GM18858 (cell line): ENCODE measurements at regions not wholly inside any gene's neighbourhood (a gene's known extent, or its start where the extent isn't known, plus 50 kb on each side); places are given as distances from the start of the nearest gene placed in this dataset.
"Not testable (repeated sequence)": the region's sequence is repeated elsewhere in the genome, so short reads cannot be mapped to it uniquely, and the experiment has no call there.

Experiments used
- ATAC-seq: cut with Tn5 transposase; IDR thresholded peaks from one replicate; pipeline ENCODE4 v1.9.1; 2021; ENCODE audit not compliant: unreplicated experiment

DNA sequence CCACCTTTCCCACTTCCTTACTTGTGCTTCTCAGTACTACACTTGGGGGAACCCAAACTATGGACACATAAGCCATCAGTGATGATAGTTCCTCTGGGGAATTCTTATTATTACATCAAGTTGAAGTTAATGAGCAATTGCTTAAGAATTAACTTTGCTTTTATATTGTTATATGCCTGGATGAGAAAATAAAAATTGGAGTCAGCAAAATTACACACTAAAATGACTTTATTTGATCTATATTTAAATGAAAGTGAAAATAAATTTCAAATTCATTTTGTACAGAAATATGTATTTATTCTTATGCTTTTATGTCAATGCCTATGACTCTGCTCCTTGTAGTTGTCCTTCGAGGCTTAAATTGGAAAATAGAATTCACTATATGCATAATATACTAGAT lies 149.4 kb upstream of the KCND2 start:
- no peak for ATAC-seq

DNA sequence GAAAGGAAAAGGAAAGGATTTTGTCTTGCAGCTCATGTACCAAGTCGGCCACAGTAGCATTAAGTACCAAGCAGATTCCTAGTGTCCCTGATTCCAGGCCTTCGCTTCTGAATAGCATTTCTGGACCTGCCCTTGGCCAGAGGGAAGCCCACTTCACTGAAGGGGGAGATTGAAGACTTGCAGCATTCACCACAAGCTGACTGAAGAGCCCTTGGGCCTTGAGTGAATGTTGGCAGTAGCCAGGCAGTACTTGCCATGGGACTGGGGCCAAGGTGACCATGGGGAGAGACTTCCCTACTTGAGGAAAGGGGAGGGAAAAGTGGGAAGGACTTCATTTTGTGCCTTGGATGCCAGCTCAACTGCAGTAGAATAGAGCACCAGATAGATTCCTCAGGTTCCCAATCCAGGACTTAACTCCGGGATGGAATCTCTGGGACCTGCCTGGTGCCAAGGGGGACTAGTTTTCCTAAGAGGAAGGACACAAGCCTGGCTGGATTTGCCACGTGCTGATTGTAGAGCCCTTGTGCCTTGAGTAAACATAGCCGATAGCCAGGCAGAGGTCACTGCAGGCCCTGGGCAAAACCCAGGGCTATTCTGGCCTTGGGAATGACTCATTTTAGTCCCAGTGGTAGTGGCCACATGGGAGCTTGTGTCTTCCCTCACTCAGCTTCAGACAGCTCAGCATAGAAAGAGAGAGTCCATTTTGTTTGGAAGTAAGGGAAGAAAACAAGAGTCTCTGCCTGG lies 141.7 kb upstream of the KCND2 start:
- no peak for ATAC-seq

DNA sequence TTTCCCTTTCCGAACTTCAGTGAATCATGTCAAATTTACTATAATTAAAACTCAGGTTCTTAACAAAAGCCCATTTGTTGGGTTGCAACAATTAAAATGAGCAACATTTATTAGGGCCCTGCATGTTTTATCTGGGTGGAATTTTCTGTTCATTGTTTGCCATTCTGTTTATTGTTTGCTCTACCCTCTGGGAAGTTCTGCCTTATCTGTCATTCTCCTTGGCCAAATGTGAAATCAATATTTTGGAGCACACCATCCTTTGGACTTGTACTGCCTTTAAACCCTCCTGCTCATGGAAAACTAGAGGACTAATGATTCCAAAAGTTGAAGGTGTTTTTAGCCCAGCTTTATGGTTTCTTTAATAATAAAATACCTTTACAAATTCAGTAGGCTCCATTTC lies 134.5 kb upstream of the KCND2 start:
- ATAC-seq, result no peak

DNA sequence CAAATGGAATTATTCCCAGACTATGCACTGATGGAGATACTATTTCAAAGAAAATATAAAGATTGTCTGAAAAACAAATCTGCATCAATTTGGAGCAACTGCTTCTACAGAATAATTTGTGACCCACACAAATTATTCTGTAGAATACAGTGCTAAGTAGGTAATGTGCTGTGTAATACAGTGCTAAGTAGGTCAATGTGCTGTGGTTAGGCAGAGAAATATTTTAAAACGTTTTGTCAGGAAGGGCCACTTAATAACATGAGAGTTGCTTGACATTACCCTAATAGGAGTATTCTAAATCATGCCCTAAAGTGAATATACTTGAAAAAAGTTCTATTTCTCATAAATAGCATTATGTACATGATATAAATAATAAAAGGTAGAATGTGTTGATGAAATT lies 116.5 kb upstream of the KCND2 start:
- ATAC-seq, result no peak

DNA sequence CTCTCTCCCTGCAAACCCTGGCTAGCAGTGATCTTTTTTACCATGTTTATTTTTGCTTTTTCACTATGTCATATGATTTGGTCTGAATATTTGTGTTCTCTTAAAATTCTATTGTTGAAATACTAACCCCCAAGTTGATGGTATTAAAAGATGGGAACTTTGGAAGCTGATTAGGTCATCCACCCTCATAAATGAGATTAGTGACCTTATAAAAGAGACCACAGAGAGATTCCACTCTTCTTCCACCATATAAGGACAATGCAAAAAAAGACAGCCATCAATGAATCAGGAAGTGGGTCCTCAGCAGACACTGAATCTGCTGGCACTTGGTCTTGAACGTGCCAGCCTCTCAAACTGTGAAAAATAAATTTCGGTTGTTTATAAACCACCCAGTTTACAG lies 112.8 kb upstream of the KCND2 start:
- ATAC-seq, result no peak

DNA sequence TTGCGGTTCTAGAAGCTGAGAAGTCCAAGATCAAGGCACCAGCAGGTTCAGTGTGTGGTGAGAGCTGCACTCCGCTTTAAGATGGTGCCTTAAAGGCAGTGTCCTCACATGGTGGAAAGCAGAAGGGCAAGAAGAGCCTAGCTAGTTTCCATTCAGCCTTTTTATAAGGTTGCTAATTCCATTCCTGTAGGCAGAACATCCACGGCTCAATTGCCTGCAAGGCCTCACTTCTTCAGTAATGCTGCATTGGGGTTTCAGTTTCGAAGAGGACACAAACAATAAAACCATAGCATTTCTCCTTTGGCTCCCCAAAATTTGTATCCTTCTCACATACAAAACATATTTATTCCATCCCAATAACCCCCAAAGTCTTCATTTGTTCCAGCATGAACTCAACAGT lies 109.5 kb upstream of the KCND2 start:
- ATAC-seq, result no peak

DNA sequence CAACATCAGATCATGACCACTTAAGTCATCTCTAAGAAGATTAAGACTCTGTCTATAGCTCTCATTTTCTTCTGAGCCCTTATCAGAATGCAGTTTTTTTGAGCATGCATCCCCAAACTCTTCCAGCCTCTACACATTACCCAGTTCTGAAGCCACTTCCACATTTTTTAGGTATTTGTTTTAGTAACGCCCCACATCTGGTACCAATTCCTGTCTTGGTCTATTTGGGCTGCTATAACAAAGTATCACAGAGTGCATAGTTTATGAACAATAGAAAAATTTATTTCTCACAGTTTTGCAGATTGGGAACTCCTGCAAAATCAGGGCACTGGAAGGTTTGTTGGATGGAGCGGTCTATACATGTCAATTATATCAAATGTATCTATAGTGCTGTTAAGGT lies 107.7 kb upstream of the KCND2 start:
- ATAC-seq, result no peak

DNA sequence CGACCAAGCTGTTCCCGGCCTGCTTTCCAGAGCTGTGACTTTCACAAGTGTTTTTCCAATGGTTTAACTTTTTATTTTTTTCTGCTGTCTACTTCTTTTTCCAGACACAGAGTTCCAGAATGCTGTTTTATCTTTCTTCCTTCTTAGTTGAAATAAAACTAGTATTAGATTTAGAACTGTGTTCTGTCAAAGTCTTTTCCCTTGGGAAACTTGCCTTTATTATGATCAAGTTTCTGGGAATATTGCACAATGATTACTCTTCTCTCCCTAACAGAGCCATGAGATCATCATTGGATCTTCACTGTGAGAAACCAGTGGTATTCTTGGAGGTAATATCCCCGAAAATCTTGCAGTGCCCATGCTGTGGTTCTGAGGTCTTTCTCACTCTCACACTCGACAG lies 104.9 kb upstream of the KCND2 start:
- no peak for ATAC-seq

DNA sequence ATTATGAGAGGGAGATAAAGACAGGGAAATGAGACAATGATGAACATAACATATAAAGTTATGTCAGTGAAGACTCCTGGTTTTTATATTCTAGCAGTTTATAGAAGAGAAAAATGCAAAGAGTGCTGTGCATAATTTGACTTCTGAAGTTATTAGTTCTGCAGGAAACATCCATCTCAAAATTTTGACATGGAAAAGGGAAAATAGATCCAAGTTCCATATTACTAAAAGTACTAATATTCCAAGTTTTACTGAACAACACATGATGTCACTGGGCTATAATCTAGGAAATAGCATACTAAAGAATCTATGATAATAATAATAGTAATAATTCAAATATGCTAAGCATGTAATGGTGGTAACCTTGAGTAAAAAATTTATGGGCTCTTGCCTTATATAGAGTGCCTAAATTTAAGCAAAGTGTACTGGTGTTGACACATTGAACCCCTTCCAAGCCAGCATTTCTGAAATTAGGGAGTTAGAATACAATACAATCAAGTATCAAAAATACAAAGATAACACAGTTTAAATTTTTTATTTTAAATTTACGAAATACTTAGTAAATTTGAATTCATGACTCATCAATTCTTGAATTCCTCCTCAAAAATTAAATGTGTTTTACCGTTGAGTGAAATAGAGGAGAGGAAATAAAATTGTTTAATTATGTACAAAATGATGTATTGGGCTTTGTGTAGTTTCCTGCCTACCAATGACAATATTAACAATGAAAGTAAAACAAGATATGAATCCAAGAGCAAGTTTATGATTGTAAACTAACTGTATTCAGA lies 102.8 kb upstream of the KCND2 start:
- ATAC-seq, result no peak

DNA sequence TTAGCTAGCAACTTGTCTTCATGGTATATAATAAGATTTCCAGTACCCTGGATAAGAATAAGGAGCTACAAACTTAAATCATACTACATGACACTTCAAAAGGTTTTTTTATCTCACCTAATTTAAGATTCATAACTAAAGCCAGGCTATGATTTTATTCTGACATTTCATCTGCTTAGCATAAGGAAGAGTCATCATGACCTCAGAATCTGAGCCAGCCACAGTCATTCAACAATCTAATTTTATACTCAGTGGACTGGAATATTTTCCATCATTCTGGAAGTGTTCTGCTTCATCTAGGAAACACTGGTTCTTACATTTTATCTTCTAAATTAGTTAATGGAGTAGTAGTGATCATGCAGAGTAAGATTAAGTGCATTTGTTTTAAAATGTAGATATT lies 102.1 kb upstream of the KCND2 start:
- no peak for ATAC-seq

DNA sequence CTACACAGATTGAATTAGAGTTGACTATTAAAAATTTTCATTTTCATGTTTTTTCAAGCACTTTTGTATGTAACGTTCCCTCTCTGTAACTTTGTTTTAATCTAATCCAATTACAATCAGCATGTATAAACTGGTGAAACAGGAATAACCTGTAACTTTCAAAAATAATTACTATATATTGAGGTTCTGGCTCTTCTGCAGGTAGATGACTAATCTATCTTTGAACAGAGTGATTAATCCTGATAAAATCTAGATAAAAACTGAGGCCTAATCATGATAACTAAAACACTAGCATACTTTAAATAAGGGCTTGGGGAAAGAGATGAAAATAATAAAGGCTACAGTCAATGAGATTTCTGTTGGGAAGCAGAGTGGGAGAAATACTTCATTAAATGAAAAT lies 101.6 kb upstream of the KCND2 start:
- ATAC-seq, result no peak

DNA sequence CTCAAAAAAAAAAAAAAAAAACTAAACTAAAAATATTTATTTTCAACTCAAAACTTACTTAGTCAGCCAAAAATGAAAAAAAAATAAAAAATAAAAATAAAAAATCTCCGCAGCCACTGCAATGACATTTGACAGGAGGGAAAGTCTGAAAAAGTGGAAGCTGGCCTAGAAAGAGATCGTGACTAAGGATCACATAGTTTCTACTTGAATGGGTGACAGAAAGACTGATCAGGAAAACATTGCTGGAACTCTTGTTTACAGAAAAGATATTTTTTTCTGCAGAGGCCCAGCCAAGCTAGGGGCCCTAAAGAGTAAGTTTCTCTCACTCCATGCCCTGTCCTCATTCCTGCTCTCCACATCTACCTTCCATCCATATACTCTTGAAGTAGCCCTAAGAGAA lies 92.8 kb upstream of the KCND2 start:
- no peak for ATAC-seq

DNA sequence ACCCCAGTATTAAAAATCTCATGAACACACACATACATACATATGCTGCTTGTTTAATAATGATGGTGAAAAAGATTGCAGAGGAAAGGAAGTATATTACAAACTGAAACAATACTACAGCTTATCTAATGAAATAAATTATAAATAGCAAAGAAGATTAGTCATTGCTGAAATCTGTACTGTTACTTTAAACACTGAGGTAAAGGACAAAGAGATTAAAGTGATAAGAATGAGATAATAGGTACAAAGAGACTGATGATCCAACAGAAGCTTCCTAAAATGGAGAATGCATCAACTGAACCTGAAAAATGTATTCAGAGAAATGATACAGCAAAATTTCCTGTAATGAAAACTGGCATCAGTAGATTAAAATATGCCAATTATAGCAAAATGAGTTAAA lies 91.5 kb upstream of the KCND2 start:
- ATAC-seq, result no peak

DNA sequence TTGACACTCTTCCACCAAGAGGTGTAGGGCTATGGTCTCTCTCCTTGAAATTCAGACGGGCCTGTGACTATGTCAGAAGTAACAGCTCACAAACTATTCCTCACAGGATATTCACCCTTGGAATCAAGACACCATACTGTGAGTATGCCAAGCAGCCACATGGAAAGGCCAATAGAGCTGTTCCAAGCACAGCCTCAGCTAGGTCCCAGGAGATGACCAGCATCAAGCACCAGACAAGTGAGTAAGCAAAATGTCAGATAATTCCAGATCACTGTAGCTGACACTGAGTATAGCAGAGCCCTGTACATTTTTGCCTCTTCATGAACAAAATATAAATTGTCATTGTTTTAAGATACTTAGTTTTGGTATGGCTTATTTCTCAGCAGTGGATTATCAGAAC lies 88.1 kb upstream of the KCND2 start:
- no peak for ATAC-seq

DNA sequence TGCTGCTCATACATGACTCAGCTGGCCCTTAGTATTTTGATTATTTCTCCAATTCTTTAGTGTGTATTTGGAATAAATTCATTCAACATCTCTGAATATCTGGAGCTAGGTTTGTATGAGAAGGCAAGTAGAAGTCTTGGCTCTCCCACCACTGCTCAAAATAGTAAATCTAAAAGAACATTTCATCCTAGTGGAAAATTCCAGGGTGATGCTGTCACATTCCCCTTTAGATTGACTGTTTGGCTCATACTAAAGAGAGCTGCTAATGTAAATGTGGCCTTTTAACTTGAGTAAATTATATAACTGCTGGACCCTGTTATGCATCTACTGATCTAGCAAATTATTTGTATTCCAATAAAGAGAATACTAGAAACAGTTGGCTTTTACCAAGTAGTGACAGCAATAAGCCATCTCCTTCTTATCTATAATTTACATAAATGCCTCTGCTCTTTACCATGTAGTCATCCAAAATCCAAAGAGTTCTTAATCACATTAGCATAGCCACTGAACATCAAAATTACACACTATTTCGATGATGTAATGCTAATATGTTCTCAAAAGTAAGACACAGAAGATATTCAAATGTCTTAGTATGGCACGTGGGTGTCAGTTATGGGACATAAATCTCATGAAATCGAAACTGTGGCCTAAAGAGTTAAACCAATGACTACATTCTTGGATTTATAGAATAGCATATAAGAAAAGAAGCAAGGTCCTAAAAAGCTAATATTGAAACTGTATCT lies 86.9 kb upstream of the KCND2 start:
- ATAC-seq, result no peak

DNA sequence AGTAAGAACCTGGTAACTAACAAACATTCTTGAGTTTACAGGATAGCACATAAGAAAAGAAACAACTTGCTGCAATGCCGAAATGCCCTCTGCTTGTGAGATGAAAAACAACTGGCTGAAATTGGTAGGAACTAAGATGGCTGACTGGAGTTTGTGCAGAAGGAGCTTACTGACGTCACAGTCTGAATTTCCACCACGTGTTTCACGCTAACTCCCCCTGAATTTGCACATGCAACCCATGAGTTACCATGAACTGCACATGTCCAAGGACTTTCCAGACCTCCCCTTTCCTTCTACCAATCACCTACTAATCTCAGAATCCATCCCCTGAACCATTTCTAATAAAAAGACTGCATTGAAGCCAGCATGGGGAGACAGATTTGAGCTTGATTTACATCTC lies 86.3 kb upstream of the KCND2 start:
- no peak for ATAC-seq

DNA sequence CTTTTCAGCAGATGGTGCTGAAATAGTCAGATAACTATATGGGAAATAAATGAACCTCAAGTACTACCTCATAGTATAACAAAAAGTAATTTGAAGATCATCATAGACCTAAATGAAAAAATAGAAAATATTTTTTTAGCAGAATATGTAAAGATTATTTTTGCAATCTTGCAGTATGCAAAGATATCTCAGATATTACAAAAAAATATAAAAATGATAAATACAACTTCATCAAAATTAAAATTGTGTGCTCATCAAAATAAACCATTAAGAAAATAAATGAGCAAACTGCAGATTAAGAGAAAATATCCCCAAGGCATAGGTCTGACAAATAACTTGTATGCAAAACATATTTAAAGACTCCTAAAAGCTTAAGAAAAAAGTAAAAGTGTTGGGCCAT lies 83.4 kb upstream of the KCND2 start:
- no peak for ATAC-seq

DNA sequence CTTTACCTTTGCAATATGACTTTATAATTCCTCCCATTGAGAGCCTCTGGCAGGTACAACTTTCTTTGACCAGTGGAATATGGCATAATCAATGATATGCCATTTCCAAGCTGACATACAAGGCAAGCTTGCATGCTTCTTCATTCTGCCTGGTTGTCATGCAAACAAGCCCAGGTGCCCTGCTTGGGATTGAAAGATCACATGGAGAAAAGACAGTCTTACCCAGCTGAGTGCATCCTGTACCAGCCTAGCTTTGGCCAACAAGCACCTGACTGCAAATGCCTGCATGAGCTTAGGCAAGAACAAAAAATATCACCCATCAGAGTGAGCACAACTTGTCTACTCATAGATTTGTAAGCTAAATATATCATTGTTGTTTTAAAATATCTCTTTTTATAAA lies 82.9 kb upstream of the KCND2 start:
- no peak for ATAC-seq

DNA sequence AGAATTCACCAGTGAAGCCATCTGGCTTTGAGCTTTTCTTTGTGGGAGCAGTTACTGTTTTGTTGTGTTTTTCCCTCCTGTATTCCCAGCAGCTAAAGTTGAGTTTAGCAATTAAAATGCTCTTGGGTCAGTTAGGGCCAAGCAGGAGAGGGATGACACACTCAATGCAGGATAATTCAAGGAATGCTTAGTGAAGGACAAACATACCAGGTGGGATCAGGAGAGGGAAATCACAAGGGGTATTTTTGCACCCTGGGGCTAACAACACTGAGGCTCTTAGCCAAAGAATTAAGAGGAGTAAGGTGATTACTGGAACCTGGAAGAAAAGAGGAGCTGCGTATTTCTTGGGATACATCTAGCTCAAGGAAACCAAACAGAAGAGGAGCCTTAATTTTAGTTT lies 82.4 kb upstream of the KCND2 start:
- ATAC-seq, result no peak

DNA sequence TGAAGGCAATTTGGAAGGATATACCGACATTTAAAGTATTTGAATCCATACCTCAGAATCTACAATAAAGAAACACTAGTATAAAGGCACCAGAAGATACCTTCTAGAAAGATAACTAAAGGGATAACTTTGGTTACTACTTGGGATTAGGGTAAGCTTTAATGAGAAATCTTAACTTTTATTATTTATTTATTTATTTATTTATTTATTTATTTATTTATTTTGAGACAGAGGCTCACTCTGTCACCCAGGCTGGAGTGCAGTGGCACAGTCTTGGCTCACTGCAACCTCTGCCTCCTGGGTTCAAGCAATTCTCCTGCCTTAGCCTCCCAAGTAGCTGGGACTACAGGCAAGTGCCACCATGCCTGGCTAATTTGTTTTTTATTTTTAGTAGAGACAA lies 81.6 kb upstream of the KCND2 start:
- ATAC-seq, result not testable (repeated sequence)

DNA sequence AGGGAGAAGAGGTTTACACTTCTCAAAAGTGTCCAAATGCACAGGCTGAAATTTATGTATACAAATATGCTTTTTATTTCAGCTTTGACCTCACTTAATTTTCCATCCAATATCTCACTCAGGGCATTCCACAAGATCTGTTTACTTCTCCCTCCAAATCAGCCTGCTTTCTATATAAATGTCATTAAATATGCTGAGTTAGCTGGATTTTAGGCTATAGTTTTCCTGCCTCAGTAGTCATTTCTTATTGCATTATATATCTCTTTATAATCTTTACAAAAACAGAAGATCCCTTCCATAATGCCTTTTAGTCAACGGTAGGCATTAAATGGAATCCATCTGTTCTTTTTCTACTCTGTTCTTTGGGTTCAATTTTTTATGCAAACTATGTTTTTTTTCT lies 71.7 kb upstream of the KCND2 start:
- no peak for ATAC-seq

DNA sequence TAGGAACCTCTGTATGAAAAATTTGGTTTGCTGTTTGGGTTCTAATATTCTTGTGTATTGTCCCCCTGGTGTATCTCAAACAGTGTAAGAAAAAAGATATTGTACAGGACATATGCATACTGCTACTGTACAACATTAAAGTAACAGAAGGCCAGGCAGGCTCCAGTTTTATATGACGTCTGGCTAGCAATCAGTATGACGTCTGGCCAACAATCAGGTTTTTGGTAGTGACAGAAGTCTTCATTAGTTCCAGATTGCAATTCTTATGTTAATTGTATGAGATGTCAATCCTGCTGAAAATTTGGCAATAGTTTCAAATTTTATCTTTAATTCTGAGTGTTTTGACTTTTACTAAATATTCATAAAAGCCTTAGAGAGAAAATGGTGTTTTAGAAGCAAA lies 67.9 kb upstream of the KCND2 start:
- no peak for ATAC-seq
